ENCODE measurements at regions not wholly inside any gene's neighbourhood (a gene's known extent, or its start where the extent isn't known, plus 50 kb on each side); places are given as distances from the start of the nearest gene placed in this dataset.
A peak's percentile ranks its signal among the peaks of the same experiment; 100 is the strongest.

DNA sequence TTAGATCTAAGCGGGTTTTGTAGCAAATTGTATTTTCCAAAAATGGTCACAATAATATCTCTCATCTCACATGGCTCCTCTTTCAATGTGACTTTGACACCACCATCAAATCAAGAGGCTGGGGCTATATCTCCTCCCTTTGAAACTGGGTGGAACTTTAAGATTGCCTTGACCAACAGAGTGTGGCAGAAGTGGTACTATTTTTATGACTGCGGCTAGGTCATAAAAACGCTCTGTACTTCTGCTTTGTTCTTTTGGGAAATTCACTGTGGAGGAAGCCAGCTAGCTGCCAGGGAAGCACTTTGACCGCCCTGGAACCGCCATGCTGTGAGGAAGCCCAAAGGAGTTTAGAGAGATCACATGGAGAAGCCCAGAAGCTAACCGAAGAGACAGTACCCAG lies 50.7 kb upstream of the ACOT11 start:
- DNase-seq (ENCODE audit: low read depth) = no peak

GRCh38 chr1:54495954-54496353 lies 52.1 kb upstream of the ACOT11 start:
- no peak for DNase-seq (ENCODE audit: low read depth)

DNA sequence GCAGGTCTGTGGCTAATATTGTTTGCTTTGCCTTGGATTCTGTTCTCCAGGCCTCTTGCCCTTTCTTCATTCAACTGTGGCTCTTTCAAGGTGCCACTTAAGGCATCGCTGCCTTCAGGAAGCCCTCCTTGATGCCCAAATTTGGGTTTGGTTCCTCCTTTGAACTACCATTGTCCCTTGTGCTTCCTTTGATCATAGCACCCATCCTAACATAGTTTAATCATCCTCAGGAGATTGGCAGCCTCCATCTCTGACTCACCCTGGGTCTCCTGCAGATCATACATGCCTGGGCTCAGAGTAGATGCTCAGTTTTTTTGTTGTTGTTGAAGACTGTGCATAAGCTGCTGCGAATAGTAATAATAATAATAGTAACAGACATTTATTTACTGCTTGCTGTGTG lies 54.4 kb upstream of the ACOT11 start:
- DNase-seq (ENCODE audit: low read depth) = no peak

GRCh38 chr1:54490361-54491248 lies 57.4 kb upstream of the ACOT11 start:
- no peak for DNase-seq (ENCODE audit: low read depth)

DNA sequence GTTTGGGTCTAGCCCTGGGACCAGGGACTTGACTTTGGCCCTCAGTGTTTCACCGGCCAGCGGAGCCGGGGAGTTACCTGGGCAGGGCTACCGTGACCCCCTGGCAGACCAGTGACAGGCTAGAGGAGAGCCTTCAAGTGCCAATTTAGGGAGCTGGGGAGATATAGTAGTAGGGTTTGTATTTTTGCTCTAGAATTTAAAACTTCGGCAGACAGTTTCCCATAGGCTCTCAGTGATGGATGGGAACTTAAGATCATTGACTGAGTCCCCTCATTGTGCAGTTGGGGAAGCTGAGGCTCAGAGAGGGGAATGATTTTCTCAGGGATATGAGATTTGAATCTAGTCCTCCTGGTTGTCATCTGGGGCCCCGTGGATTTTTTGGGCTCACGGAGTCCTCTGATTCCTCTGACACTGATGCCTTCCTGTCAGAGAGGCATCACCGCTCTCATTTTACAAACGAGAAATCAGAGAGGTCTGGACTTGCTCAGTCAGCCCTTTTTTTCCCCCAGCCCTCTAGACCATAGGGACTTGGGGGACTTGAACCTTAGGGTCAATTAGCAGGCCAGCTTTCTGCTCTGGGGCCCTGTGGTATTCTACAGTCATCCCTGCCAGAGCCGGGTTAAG lies 58.3 kb upstream of the ACOT11 start:
- DNase-seq (ENCODE audit: low read depth) = no peak

DNA sequence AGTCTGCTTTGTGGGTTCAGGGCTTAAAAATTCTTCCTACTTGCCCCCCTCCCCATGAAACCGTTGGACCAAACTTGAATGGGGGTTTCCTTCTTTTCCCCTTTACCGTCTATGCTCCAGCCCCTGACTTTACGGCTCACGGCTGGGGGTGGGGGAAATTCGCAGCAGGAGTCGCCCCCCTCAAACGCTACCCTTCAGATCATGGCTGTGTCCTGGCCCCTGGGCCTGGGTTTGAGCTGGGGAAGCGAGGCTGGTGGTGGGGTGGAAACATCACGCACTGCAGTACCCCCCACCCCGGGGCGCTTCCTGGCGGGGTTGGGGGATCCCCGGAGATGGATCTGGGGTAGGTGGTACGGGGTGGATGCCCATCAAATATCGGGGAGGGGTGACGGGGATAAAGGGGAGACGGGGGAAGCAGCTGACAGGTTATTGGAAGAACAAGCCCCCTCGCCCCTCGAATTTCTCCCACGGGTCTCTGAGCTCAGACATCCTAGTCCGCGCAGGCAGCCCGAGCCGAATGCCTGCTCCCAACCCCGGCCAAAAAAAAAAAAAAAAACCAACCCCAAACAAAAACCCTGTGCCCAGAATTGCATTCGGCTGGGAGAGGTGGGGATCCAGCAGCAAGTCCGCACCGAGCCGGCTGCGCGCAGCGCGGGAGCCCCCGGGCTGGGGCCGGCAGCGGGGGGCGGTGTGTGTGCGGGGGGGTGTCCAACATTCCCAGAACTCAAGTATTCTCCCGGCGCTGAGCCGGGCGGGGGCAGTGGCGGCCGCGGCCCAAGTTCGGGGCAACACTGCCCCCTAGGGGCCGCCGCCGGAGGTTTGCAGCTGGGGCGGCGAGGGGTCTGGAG lies 59.0 kb upstream of the ACOT11 start:
- DNase-seq (ENCODE audit: low read depth) = peak; percentile 58

GRCh38 chr1:54488065-54488750 lies 59.8 kb upstream of the ACOT11 start:
- DNase-seq (ENCODE audit: low read depth) = peak; percentile 81

DNA sequence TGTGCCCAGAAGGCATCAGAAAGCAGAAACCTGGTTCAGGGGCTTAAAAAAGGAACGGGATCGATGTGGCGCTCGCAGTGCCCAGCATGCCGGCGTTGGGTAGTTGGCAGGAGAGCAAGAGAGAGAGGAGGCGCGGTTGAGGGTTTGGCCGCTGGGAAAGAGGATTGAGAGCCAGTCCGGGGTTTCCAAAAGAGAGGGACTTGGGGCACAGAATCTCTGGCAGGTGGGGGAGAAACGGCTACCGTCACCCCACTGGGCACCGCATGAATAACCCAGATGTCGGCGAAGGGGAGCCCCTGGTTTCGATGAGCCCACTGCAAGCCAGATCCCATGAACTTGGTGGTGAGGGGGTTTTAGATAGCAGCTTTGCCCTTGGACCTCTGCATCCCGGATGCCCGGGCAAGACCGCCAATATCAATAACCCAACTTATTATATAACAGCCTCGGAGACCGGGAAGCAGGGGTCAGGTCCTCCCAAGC lies 60.4 kb upstream of the ACOT11 start:
- DNase-seq (ENCODE audit: low read depth) = no peak

GRCh38 chr1:54486907-54487306 lies 61.1 kb upstream of the ACOT11 start:
- DNase-seq (ENCODE audit: low read depth) = no peak

GRCh38 chr1:54485416-54485815 lies 62.6 kb upstream of the ACOT11 start:
- no peak for DNase-seq (ENCODE audit: low read depth)

DNA sequence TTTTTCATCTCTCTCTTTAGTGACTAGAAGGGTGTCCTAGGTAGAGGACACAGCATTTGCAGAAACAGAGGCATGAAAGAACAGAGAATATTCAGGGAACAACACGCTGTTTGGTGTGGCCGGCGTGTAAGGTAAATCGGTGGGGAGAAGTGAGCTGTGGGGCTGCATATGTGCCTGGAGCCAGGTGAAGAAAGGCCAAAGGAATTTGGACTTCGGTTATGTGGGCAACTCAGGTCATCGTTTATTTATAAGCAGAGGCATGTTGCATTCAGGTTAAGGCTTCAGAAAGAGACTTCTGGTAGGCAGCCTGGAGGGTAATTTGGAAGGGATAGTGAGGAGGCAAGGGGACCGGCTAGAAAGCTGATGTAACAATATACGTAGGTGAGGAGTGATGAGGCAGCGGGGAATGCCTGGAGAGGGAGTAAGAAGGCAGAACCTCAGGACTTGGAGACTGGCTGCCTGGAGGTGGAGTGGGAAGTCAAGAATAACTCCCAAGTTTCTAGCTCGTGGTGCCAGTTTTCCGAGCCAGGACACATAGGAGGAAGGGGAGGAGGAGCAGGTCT lies 64.1 kb upstream of the ACOT11 start:
- DNase-seq (ENCODE audit: low read depth) = no peak

DNA sequence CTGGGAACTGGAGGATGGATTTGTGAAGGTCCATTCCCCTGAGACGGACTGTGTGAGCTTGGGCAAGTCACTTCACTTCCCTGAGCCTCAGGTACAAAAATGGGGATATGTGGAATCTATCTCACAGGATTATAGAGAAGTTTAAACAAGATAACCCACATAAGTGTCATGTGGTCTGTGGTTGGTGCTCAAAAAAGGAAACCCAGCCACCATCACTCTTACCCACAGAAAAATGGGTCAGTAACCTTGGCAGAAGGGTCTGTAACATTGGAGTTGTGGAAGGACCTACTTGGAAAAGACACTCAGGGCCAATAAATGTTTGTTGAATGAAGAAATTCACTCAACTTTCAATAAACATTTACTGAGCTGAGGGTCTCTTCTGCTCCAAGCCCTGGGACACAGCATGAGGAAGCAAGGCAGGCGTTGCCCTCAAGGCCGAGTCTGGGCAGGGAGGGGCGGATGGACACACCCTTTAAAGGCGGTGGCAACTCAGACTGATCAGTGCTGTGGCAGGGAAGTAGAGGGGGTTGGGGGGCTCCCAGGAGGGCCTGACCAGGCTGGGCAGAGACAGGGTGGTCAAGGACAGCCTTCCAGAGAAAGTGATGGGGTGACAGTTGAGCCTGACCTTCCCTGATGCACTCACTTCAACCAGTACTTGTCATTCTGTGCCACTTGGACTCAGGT lies 66.7 kb upstream of the ACOT11 start:
- DNase-seq (ENCODE audit: low read depth) = no peak

DNA sequence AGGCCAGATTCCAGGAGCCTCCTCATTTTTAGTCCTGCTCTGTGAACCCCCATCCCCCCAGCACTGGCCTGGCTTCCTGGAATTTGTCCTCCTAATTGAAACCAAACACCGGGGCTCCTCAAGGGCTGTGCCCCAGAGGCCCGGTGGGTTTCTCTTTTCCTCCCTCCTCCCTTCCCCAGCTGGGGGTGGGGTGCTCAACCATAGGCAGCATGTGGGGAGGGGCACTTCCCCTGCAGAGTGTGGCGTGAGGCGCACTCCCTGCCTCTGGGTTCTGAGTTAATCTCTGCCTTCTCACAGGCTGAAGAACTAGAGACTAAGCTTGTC lies 67.5 kb upstream of the ACOT11 start:
- DNase-seq (ENCODE audit: low read depth) = no peak

DNA sequence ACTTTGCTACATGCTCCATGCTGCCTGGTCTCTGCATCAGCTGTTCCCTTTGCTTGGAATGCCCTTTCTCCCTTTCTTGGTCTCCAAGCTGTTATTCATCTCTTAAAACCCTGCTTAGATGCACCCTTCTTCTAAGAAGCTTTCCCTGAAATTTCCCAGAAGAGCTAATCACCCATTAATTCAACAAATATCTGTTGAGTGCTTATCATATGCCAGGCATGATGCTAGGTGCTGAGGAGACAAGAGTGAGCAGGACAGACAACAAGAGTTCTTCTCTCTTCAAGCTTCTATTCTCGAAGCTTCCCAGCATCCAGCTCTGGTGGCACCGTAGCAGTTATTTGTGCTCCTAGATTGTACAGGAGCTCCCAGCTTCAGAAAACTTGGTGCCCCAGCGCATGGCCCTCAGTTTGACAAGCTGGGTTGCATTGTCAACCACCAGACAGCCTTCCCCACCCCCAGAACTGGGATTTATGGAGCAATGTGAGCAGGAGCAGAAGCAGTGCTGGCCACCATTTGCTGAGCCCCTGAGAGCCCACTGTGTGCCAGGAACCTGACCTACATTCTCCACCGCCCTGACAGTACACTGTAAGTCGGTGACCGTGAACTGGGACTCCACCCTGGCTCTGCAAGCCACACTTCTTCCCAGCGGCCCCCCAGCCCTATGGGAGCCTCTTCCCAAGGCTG lies 68.0 kb upstream of the ACOT11 start:
- DNase-seq (ENCODE audit: low read depth) = no peak

DNA sequence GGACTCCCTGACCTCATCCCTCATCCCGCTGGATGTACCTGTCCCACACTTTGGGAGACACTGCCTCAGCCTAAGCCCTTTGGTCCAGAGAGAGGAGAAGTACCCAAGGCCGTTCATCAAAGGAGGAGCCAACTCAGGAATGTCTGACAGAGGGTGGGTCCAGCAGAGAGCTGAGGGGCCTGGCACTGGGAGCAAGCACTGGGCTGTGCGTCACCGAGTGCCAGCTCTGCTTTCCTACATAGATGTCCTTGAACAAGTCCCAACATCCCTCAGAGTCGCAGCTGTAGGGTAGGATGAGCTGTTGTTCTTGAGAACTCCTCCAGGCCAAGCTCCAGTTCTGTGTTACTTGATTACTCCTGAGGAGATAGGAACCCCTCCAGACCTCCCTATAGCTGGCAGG lies 68.8 kb upstream of the ACOT11 start:
- DNase-seq (ENCODE audit: low read depth) = no peak

- no peak for DNase-seq (ENCODE audit: low read depth)
Measured at GRCh38 chr1:54477153-54477561, 70.9 kb upstream of the ACOT11 start.

GRCh38 chr1:54476530-54477109 lies 70.4 kb upstream of the SSBP3 start:
- no peak for DNase-seq (ENCODE audit: low read depth)

GRCh38 chr1:54475946-54476516 lies 69.8 kb upstream of the SSBP3 start:
- no peak for DNase-seq (ENCODE audit: low read depth)

DNA sequence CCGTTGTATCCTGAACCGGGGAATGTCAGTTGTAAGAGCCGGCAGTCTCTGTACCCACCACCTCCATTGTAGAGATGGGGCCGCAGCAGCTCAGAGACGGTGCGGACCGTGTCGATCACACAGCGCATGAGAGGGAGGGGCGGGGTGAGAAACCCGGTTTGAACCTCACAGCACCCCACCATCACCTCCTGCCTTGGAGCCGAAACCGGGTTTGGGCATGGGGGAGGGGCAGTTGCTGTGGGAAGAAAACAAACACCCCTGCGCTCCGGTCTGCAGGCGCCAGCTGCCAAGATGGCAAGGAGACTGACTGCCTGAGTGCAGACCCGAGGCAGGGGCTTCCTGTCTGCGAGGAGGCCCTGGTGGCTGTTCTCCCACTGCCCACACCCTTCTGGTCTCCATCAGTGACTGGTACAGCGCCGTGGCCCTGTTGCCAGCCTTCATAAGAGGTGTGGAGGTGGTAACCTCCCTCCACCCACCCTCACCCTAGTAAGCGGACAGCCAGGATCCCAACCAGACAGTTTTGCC lies 69.2 kb upstream of the SSBP3 start:
- no peak for DNase-seq (ENCODE audit: low read depth)
